Cardiac muscle cell (in vitro differentiated cells and primary cell): ENCODE measurements at regions not wholly inside any gene's neighbourhood (a gene's known extent, or its start where the extent isn't known, plus 50 kb on each side); places are given as distances from the start of the nearest gene placed in this dataset.
A peak's percentile ranks its signal among the peaks of the same experiment; 100 is the strongest.

ENCODE experiments used
- DNase-seq, 2 donors: peaks; one replicate each; pipeline versions ENCODE4 v3.0.0 to v3.0.0-alpha.2; 2010 to 2017; ENCODE audit warnings: low read depth in 1 of 2, low spot score in 1 of 2
- H3K27ac ChIP-seq: fragments of 200-600 bp; sonication (generic); 2 replicates; pipeline ENCODE4 v1.5.1; 2016
- H3K27me3 ChIP-seq: fragments of 200-600 bp; sonication (generic); 2 replicates; pipeline ENCODE4 v1.6.0; 2016; ENCODE audit warnings: control low read depth
- H3K36me3 ChIP-seq: fragments of 200-600 bp; sonication (generic); 2 replicates; pipeline ENCODE4 v1.5.1; 2016; ENCODE audit warnings: control low read depth
- H3K4me1 ChIP-seq: fragments of 200-600 bp; sonication (generic); 2 replicates; pipeline ENCODE4 v1.8.1; 2017; ENCODE audit warnings: low read depth, mild to moderate bottlenecking, mixed run types
- H3K4me3 ChIP-seq: fragments of 200-600 bp; sonication (generic); 2 replicates; pipeline ENCODE4 v1.5.1; 2016; ENCODE audit warnings: mild to moderate bottlenecking
- H3K9me3 ChIP-seq: fragments of 200-600 bp; sonication (generic); 2 replicates; pipeline ENCODE4 v1.5.1; 2017; ENCODE audit warnings: low read depth, mild to moderate bottlenecking, control low read depth
- CTCF ChIP-seq: IDR thresholded peaks from 2 replicates; pipeline ENCODE4 v1.5.1; 2012; ENCODE audit warnings: low read depth, mild to moderate bottlenecking, low read length

- H3K4me3 ChIP-seq: no peak overlapping the region
- H3K4me1 ChIP-seq: no peaks in the 10 kb centered on the region
- no peaks in the 10 kb centered on the region for H3K9me3 ChIP-seq
- H3K27me3 ChIP-seq: no peaks in the 10 kb centered on the region
- H3K27ac ChIP-seq: no peak overlapping the region
- DNase-seq: no peak
- H3K36me3 ChIP-seq: no peaks in the 10 kb centered on the region
- TF ChIP-seq CTCF: no peak
These were observed 323.1 kb downstream of the PCDH18 start for GRCh38 chr4:137209240-137209639.

DNA sequence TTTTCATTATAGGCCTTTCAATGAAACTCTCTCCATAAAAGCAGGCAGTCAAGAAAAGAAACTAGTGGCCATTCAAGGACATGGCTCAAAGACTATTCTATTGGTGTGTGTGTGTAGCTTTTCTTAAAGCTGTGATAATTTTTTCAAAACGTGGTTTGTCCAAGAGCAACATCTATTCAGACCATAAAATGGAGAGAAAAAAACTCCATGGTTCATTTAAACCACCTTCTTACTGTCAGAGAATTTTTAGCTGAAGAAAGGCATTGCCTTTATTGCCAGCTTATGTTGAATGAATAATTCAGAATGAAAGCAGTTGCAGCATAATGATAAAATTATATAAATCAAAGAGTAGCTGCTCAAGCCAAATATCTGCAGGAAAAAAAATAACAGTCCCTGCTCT lies 325.5 kb downstream of the PCDH18 start:
- Histone ChIP-seq H3K4me3 (no peak overlapping the region), H3K27me3 (no peaks in the 10 kb centered on the region), H3K27ac (no peak overlapping the region), H3K36me3 (no peaks in the 10 kb centered on the region), H3K4me1 (no peaks in the 10 kb centered on the region), H3K9me3 (no peaks in the 10 kb centered on the region)
- no peak for DNase-seq
- no peak for TF ChIP-seq CTCF

DNA sequence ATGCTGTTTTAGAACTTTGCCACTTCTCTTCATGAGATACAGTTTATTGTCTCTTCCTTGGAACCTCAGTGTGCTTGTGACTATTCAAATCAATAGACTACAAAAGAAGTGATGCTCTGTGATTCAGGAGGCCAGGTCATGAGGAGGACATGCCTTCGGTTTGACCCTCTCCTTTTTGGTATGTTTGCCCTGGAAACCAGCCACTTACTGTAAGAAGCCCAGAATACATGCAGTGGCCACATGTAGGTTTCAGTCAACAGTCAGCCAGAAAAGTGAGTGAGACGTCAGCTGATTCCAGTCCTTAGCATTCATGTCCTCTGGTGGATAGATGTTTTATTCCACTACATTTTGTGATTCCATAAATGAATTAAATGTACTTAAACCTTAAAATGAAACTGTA lies 328.7 kb downstream of the PCDH18 start:
- H3K36me3 ChIP-seq: no peaks in the 10 kb centered on the region
- TF ChIP-seq CTCF: no peak
- no peak overlapping the region for H3K4me3 ChIP-seq
- H3K27ac ChIP-seq: no peak overlapping the region
- no peaks in the 10 kb centered on the region for H3K9me3 ChIP-seq
- no peaks in the 10 kb centered on the region for H3K4me1 ChIP-seq
- peak in 1 of 2 donors; percentile 28 for DNase-seq
- no peaks in the 10 kb centered on the region for H3K27me3 ChIP-seq

- TF ChIP-seq CTCF: no peak
- Histone ChIP-seq H3K27me3 (no peaks in the 10 kb centered on the region), H3K27ac (no peak overlapping the region), H3K4me3 (no peak overlapping the region), H3K9me3 (no peaks in the 10 kb centered on the region), H3K36me3 (no peaks in the 10 kb centered on the region), H3K4me1 (no peaks in the 10 kb centered on the region)
- peak in 1 of 2 donors; percentile 2 for DNase-seq
These were observed 332.0 kb downstream of the PCDH18 start for GRCh38 chr4:137200322-137200721.

DNA sequence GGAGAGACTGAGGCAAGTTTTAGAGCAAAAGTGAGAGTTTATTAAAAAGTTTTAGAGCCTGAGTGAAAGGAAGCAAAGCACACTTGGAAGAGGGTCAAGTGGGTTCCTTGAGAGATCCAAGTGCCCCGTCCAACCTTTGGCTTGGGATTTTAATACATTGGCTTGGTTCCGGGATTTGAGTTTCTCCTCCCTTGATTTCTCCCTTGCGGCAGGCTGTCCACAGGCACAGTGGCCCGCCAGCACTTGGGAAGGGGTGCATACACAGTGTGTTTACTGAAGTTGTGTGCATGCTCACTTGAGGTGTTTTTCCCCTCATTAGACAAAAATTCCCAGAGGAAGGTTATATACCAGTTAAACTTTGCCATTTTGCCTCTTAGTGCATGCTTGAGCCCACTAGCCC lies 333.5 kb downstream of the PCDH18 start:
- no peak for TF ChIP-seq CTCF
- Histone ChIP-seq H3K27ac (no peak overlapping the region), H3K9me3 (no peaks in the 10 kb centered on the region), H3K4me1 (no peaks in the 10 kb centered on the region), H3K27me3 (no peaks in the 10 kb centered on the region), H3K4me3 (no peak overlapping the region), H3K36me3 (no peaks in the 10 kb centered on the region)
- DNase-seq: no peak

DNA sequence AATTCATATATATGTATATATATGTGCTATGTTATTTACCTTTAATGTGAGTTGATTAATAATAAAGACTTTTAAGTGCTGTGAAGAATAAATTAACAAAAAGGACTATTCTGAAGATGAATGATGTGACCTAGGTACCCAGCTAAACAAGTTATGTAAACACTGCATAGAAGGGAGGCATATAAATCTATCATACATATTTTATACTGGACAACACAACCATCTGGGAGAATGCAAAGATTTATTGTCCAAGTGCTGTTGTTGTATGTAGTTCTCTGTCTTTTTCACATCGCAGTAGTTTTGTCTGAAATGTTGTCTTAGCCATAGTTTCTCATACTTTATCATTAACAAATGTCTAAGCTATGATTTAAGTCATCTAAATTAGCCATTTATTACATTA lies 337.6 kb downstream of the PCDH18 start:
- TF ChIP-seq CTCF: no peak
- Histone ChIP-seq H3K27me3 (no peaks in the 10 kb centered on the region), H3K4me3 (no peak overlapping the region), H3K36me3 (no peaks in the 10 kb centered on the region), H3K4me1 (no peaks in the 10 kb centered on the region), H3K27ac (no peak overlapping the region), H3K9me3 (no peaks in the 10 kb centered on the region)
- DNase-seq: no peak
